Mucosa of gallbladder (tissue), 1 donor: ENCODE measurements at regions not wholly inside any gene's neighbourhood (a gene's known extent, or its start where the extent isn't known, plus 50 kb on each side); places are given as distances from the start of the nearest gene placed in this dataset.
"Not testable (repeated sequence)": the region's sequence is repeated elsewhere in the genome, so short reads cannot be mapped to it uniquely, and the experiment has no call there.

ENCODE experiments used
- DNase-seq: peaks from one replicate; pipeline ENCODE4 v3.0.0-alpha.2; 2020; ENCODE audit warnings: low spot score
- donor health status: DM: no; HTN: no; CAD: no.

GRCh38 chr2:14423145-14423906 lies 209.2 kb upstream of the LRATD1 start:
- DNase-seq = no peak

DNA sequence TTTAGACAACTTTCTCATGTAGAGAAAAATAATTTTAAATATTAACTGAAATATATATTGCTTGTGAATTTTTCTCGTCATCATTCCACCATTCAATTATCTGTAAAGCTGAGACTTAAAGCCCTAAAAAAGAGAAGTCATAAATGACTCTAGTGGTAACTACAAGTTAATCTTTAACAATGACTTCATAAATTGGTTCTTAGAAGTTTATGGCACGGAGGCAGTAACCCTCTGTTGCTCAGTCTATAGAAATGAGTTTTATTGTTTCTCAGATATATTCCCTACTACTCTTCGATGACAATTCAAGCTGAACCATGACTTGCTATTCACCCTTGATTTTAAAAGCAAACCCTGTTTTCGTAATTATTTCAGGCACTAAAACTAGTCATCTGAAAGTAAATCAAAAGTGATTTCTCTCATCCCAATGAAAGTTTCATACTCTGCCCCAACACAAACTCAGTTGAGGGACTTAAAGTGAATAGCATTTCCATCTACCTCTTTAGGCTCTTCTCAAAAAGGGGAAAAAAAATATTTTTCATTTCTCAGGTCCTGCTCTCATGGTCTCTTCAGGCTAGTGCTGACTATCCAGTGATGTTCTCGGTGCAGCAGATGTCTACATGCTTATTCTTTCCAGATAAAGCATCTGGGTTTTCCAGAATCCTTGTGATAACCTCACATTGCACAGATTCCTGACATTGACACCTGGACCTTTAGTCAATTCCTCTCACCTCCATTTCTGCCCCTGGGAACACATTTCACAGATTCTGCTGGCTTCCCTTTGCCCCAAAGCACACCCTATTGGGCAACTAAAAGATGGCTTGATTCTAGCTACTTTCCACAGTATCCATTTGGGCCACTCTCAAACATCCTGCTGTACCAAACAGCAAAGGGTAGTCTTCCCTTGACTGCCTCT lies 207.8 kb upstream of the LRATD1 start:
- no peak for DNase-seq

GRCh38 chr2:14425869-14426268 lies 206.6 kb upstream of the LRATD1 start:
- DNase-seq = no peak

DNA sequence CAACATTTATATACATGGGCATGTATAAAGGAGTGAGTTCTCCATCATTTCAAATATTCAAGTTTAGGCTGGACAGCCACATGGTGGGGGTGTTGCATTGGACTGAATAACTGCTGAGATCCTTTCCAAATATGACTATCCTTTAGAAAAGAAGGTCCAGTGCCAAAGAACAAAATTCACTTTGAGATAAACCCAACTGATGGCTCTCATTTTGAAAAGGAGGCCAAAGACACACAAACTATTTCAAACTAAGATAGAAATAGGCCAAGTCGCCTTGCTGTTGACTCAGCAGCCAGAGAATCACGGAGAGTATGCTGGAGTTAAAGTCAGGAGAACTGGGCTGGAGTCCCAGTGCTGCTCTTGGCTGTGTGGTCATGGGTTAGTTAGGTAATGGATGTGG lies 204.5 kb upstream of the LRATD1 start:
- no peak for DNase-seq

DNA sequence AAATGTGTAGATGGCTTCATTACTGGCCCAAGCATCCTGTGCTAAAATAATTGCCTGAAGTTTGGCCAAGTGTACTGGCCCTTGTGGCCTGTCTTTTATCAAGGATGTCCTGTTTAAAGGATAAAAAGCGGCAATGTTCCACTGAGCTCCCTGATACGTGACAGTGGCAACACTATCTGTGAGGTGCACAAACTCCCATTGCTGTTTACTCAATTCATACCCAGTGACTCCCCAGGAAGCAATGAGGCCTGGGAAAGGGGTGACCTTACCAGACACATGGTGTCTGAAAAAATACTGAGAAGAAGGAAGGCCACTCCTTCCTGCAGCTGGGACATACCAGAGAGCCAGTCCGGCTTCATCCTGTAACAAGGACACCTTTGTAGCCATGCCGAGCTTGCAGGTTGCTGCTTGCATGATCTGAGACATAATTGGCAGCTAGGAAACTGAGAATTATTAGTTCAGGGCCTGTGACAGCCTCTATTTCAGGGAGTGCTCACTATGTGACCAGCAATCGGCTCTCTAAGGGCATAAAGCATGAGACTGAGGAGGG lies 198.5 kb upstream of the LRATD1 start:
- DNase-seq = no peak

GRCh38 chr2:14445670-14446069 lies 186.8 kb upstream of the LRATD1 start:
- DNase-seq = no peak

DNA sequence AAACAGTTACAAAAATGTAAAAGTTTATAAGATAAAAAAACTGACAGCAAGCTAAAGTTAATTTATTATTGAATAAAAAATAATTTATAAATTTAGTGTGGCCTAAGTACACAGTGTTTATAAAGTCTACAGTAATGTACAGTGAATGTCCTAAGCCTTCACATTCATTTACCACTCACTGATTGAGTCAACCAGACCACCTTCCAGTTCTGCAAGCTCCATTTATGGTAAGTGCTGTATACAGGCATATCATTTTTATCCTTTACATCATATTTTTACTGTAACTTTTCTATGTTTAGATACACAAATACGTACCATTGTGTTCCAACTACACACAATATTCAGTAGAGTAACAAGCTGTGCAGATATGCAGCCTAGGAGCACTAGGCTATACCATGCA lies 184.2 kb upstream of the LRATD1 start:
- DNase-seq = no peak

DNA sequence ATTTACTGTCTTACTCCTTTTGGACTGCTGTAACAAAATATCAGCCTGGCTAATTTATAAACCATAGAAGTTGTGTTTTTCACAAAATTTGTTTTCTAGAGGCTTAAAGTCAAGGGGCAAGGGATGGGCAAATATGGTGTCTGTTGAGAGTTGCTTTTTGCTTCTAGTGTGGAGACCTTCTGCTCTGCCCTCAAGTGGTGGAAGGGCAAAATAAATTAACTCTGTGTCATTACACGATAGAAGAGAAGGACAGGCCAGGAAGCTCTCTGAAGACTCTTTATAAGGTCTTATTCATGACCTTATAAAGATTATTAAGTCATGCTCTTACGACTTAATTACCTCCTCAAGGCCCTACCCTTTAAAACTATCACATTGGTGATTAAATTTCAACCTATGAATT lies 181.2 kb upstream of the LRATD1 start:
- no peak for DNase-seq

GRCh38 chr2:14454202-14454601 lies 178.3 kb upstream of the LRATD1 start:
- DNase-seq = peak; percentile 67

GRCh38 chr2:14459786-14460325 lies 172.7 kb upstream of the LRATD1 start:
- DNase-seq = no peak

GRCh38 chr2:14475994-14476393 lies 156.5 kb upstream of the LRATD1 start:
- DNase-seq = no peak

DNA sequence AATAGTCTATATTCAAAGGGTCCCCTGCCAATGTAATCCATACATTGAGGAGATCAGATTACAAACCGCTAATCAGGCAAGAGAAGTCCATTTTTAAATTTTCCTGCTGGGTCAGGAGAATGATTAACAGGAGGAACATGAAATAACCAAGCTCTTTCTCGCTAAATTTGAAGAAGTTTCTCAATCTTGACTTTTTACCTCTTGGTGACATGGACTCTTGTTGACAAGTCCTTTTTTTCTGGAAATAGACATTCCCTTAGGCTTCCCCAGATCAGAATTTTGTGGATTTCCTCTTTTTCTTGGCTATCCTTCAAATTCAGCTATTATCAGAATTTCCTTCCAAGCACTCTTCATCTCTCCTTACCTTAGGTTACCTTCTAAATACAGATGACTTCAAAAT lies 153.0 kb upstream of the LRATD1 start:
- no peak for DNase-seq

- DNase-seq = no peak
Measured at GRCh38 chr2:14480120-14480519, 152.4 kb upstream of the LRATD1 start.

DNA sequence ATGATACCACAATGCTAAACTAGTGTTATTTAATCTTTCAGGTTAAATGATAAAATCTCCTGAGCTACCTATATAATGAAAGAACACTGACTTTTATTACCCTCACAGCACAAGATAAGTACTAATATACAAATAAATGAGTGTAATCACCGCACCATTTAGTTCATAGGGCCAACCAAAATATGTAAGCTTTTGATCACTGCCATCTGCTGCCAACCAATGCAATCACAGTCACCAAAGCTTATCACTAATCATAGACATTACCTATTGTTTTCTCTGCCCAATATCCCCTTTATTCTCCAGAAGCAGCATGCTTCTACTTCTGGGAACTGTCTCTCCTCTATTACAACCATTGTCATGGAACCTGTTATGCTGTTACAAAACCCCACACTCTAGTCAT lies 151.6 kb upstream of the LRATD1 start:
- DNase-seq = no peak

DNA sequence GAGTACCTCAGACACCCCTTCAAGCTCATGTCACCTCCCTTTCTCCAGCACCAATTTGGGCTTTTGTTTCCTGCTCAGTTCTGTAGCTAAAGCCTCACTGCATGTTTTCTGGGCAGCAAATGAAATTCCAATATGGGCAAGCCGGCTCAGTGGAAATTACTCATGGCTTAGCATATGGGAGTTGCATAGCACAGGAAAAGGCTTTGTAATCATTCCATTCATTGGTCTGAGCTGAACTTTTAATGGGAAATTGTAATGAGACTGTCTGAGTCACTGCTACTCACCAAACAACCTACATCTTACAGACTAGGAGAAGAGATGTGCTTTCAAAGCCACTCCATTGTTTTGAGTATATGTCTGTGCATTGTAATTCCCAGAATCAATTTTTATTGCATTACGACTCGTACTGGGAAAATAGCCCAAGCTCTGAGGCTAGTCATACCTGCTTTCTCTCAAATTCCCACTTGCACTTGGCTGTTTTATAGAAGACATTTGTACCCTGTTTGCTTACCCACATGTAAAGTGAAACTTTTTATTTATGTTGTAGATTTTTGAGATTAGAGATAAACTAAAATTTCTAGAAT lies 139.5 kb upstream of the LRATD1 start:
- no peak for DNase-seq

DNA sequence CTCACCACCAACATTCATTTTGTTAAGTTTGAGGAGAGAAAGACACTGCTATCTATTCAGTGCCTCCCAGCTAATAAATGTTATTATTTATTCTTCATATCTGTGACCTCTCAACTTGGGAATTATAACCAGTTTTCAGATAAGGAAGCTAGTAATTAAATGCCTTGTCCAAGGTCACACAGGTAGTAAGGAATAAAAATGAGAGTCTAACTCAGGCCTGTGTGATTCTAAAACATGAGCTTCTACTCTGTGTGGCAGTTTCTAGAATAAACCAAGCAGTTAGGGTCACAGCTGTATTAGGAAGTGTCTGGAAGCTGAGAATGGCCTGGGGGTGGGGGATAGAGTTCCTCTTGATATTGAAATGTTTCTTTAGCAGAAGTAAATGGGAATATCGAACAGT lies 137.8 kb upstream of the LRATD1 start:
- no peak for DNase-seq

DNA sequence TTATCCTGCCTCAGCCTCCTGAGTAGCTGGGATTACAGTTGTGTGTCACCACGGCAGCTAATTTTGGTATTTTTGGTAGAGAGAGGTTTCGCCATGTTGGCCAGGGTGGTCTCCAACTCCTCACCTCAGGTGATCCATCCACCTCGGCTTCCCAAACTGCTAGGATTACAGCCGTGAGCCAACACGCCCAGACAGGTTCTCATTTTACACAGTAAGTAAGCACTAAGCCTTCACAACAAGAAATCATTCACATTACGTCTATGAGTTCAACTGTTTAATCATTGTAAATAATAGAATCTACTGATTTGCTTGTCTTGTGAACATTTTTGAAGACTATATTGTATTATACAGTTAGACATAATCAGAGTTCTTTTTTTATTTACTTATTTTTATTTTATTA lies 131.5 kb upstream of the LRATD1 start:
- DNase-seq = no peak

DNA sequence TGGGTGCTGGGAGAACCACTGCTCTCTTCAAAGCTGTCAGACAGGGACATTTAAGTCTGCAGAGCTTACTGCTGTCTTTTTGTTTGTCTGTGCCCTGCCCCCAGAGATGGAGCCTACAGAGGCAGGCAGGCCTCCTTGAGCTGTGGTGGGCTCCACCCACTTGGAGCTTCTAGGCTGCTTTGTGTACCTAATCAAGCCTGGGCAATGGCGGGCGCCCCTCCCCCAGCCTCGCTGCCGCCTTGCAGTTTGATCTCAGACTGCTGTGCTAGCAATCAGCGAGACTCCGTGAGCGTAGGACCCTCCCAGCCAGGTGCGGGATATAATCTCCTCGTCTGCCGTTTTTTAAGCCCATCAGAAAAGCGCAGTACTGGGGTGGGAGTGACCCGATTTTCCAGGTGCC lies 125.6 kb upstream of the LRATD1 start:
- not testable (repeated sequence) for DNase-seq

DNA sequence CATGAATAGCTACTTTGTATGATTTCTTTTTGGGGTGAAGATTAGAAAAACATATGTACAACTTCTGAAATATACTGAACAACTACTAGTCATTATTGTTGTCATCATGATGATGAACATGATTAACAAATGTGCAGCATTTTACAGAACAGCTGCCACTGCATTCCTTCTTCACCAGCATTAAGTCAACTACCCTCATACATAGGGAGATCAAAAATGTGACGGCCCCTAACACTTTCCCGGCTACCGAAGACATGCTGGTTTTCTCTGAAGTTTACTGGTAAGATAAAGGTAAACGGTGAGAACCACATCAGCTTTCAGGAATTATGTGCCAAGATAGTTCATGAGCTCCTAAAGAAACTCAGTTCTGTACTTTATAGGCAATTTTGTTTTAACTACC lies 121.0 kb upstream of the LRATD1 start:
- DNase-seq = no peak

DNA sequence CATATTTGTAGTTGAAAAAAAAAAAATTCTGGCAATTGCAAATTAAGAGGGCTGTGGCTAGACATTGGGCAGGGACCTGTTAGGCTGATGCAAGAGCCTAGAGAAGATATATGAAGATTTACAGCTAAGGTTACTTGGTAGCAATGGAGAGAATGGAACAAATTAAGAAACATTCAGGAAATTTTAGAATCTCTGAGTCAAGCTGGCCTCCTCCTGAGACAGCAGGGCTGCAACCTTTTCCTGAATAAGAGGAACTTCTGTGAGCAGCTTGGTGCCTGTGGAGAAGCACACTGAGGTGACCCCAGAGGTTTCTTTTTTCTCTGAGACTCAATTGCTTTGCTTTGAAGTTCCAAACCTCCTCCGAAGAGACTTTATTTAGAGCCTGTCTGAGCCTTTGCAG lies 118.6 kb upstream of the LRATD1 start:
- DNase-seq = no peak

DNA sequence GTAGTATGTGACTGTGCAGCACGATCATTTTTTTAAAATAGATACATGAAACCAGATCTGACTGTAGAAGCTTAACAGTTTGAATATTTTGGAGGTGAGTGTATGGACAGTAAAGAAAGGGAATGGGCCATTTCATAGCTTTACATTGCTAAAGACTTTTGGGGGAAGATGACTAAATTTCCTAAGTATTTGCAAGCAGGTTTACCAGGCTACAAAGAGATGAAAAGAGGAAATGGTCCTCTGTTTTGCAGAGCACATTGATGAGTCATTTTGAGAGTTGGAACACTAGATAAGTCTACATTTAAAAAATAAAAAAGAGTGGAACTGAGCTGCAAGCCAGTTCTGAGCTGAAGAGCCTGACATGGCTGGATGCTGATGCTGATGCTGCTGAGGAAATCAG lies 115.7 kb upstream of the LRATD1 start:
- no peak for DNase-seq

GRCh38 chr2:14517731-14518130 lies 114.8 kb upstream of the LRATD1 start:
- DNase-seq = no peak
